ENCODE measurements at regions not wholly inside any gene's neighbourhood (a gene's known extent, or its start where the extent isn't known, plus 50 kb on each side); places are given as distances from the start of the nearest gene placed in this dataset.
A peak's percentile ranks its signal among the peaks of the same experiment; 100 is the strongest.
"Not testable (repeated sequence)": the region's sequence is repeated elsewhere in the genome, so short reads cannot be mapped to it uniquely, and the experiment has no call there.

GRCh38 chr9:15372455-15372854 is 50.2 kb upstream of the SNAPC3 start:
- intact Hi-C loops (cut with micrococcal nuclease), result no loop called here
- no peak for DNase-seq (ENCODE audit: low spot score)
- Mint-ChIP-seq H3K36me3 (ENCODE audit: low read depth) (no peaks in the 10 kb centered on the region), H3K27me3 (ENCODE audit: low read depth) (peaks cover 8% of the 10 kb centered on the region), H3K27ac (no peak overlapping the region), H3K4me1 (ENCODE audit: low read depth) (no peaks in the 10 kb centered on the region), H3K4me3 (ENCODE audit: low read depth) (no peak overlapping the region), H3K9me3 (no peaks in the 10 kb centered on the region)

- H3K4me1 Mint-ChIP-seq (ENCODE audit: low read depth), result no peaks in the 10 kb centered on the region
- no peaks in the 10 kb centered on the region for H3K36me3 Mint-ChIP-seq (ENCODE audit: low read depth)
- intact Hi-C loops (cut with micrococcal nuclease), result no loop called here
- no peak overlapping the region for H3K27ac Mint-ChIP-seq
- no peak overlapping the region for H3K4me3 Mint-ChIP-seq (ENCODE audit: low read depth)
- DNase-seq (ENCODE audit: low spot score), result no peak
- H3K27me3 Mint-ChIP-seq (ENCODE audit: low read depth), result peaks cover 8% of the 10 kb centered on the region
- H3K9me3 Mint-ChIP-seq, result no peaks in the 10 kb centered on the region
These were observed 51.2 kb upstream of the SNAPC3 start for GRCh38 chr9:15371448-15371845.

- H3K36me3 Mint-ChIP-seq (ENCODE audit: low read depth), result no peaks in the 10 kb centered on the region
- DNase-seq (ENCODE audit: low spot score), result no peak
- H3K27me3 Mint-ChIP-seq (ENCODE audit: low read depth), result peaks cover 8% of the 10 kb centered on the region
- intact Hi-C loops (cut with micrococcal nuclease), result no loop called here
- no peaks in the 10 kb centered on the region for H3K4me1 Mint-ChIP-seq (ENCODE audit: low read depth)
- no peaks in the 10 kb centered on the region for H3K9me3 Mint-ChIP-seq
- H3K4me3 Mint-ChIP-seq (ENCODE audit: low read depth), result no peak overlapping the region
- H3K27ac Mint-ChIP-seq, result no peak overlapping the region
These were observed 51.9 kb upstream of the SNAPC3 start for GRCh38 chr9:15370466-15371447.

DNA sequence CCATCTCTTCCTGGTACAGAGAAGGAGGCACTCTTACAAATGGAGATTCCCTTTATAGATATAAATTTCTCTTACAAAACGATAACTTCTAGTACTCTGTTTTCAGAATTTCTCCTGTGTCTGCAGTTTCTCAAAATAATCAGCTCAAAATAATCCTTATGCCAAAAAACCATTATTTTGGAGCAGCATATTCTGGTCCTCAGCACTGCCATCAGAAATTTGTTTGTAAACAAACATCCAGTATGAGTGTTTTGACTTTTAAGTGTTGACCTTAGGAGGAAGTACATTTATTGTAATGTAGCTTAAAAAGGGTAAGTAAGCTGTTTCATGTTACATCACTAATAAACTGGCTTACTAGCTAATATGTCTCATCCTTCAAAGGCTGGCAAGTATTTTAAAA is 52.8 kb upstream of the SNAPC3 start:
- Mint-ChIP-seq H3K4me1 (ENCODE audit: low read depth) (no peaks in the 10 kb centered on the region), H3K36me3 (ENCODE audit: low read depth) (no peaks in the 10 kb centered on the region), H3K9me3 (no peaks in the 10 kb centered on the region), H3K4me3 (ENCODE audit: low read depth) (no peak overlapping the region), H3K27ac (no peak overlapping the region), H3K27me3 (ENCODE audit: low read depth) (peaks cover 8% of the 10 kb centered on the region)
- no peak for DNase-seq (ENCODE audit: low spot score)
- intact Hi-C loops (cut with micrococcal nuclease), result no loop called here

- intact Hi-C loops (cut with micrococcal nuclease), result no loop called here
- Mint-ChIP-seq H3K9me3 (no peaks in the 10 kb centered on the region), H3K4me3 (ENCODE audit: low read depth) (no peak overlapping the region), H3K4me1 (ENCODE audit: low read depth) (no peaks in the 10 kb centered on the region), H3K36me3 (ENCODE audit: low read depth) (no peaks in the 10 kb centered on the region), H3K27me3 (ENCODE audit: low read depth) (peaks cover 8% of the 10 kb centered on the region), H3K27ac (no peak overlapping the region)
- DNase-seq (ENCODE audit: low spot score), result no peak
These were observed 53.4 kb upstream of the SNAPC3 start for GRCh38 chr9:15369238-15369637.

DNA sequence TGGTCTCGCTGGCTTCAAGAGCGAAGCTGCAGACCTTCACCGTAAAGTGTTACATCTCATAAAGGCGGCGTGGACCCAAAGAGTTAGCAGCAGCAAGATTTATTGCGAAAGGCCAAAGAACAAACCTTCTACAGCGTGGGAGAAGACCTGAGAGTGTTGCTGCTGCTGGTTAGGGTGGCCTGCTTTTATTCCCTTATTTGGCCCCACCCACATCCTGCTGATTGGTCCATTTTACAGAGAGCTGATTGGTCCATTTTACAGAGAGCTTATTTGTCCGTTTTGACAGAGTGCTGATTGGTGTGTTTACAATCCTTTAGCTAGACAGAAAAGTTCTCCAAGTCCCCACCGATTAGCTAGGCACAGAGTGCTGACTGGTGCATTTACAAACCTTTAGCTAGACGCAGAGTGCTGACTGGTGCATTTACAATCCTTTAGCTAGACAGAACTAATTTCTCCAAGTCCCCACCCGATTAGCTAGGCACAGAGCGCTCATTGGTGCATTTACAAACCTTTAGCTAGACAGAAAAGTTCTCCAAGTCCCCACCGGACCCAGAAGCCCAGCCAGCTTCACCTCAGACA is 57.6 kb upstream of the SNAPC3 start:
- H3K27ac Mint-ChIP-seq; H3K4me3 Mint-ChIP-seq (ENCODE audit: low read depth); H3K27me3 Mint-ChIP-seq (ENCODE audit: low read depth); DNase-seq (ENCODE audit: low spot score); H3K9me3 Mint-ChIP-seq; H3K4me1 Mint-ChIP-seq (ENCODE audit: low read depth); H3K36me3 Mint-ChIP-seq (ENCODE audit: low read depth); intact Hi-C loops (cut with micrococcal nuclease): not testable (repeated sequence)

GRCh38 chr9:15361737-15362136 is 54.7 kb upstream of the TTC39B start:
- no peak overlapping the region for H3K4me3 Mint-ChIP-seq (ENCODE audit: low read depth)
- DNase-seq (ENCODE audit: low spot score), result no peak

GRCh38 chr9:15357050-15357653 is 50.1 kb upstream of the TTC39B start:
- Mint-ChIP-seq H3K27ac (no peak overlapping the region), H3K36me3 (ENCODE audit: low read depth) (no peaks in the 10 kb centered on the region), H3K4me3 (ENCODE audit: low read depth) (no peak overlapping the region), H3K9me3 (no peaks in the 10 kb centered on the region), H3K4me1 (ENCODE audit: low read depth) (peaks cover 16% of the 10 kb centered on the region), H3K27me3 (ENCODE audit: low read depth) (no peaks in the 10 kb centered on the region)
- peak; percentile 34 for DNase-seq (ENCODE audit: low spot score)
- intact Hi-C loops (cut with micrococcal nuclease), result loop anchor here (5.0 to 10.0 kb wide), 3 partner anchors 65 to 158 kb away; partner anchors contain the start of genes PSIP1 and SNAPC3

More at GRCh38 chr9:15361737-15362136, 54.7 kb upstream of the TTC39B start:
- Mint-ChIP-seq H3K27me3 (ENCODE audit: low read depth) (no peaks in the 10 kb centered on the region), H3K4me1 (ENCODE audit: low read depth) (peaks cover 4% of the 10 kb centered on the region), H3K27ac (no peak overlapping the region), H3K36me3 (ENCODE audit: low read depth) (no peaks in the 10 kb centered on the region), H3K9me3 (no peaks in the 10 kb centered on the region)
- intact Hi-C loops (cut with micrococcal nuclease), result no loop called here

All from activated T-helper 2 cell treated with anti-CD3 and anti-CD28 coated beads, Interferon-gamma antibody, Interleukin-2, Interleukin-4, amounts not matched to agents 10 μg/mL and 5 μg/mL and 100 μg/mL, durations not matched to agents 14 hours and 24 hours and 36 hours (primary cell).